CD4-positive, alpha-beta T cell (primary cell): ENCODE measurements at regions not wholly inside any gene's neighbourhood (a gene's known extent, or its start where the extent isn't known, plus 50 kb on each side); places are given as distances from the start of the nearest gene placed in this dataset.

Source experiments
- ATAC-seq: fragments of 200-7000 bp; cut with Tn5 transposase; one replicate; pipeline ENCODE4 v1.10.0; 2022; ENCODE audit warnings: mild to moderate bottlenecking; ENCODE audit not compliant: poor library complexity
- CTCF ChIA-PET: fragments of 350-600 bp; sonication (Branson Sonifier 250); formaldehyde crosslinking; loops from one replicate; lab custom pipeline; 2021; ENCODE audit warnings: antibody characterized with exemption, inconsistent platforms; lab: Charles Lee
- POLR2A ChIA-PET: fragments of 350-600 bp; sonication (Branson Sonifier 250); formaldehyde crosslinking; loops from one replicate; lab custom pipeline; 2021; ENCODE audit warnings: antibody characterized with exemption, inconsistent platforms; lab: Charles Lee
- DNase-seq, 14 experiments: peaks; one replicate each; pipeline ENCODE4 v3.0.0-alpha.2; 2013 to 2020; ENCODE audit warnings: mixed read lengths in 2 of 14
- H3K27ac ChIP-seq, 2 donors: one replicate each; pipeline versions ENCODE4 v1.5.1 to v1.7.0; 2013; ENCODE audit warnings: low read length in 2 of 2, low read depth in 1 of 2, mild to moderate bottlenecking in 1 of 2
- H3K27me3 ChIP-seq, 2 experiments: 1 replicate in 1 of 2; 2 replicates in 1 of 2; pipeline versions ENCODE4 v1.6.1 to v1.7.0; 2013; ENCODE audit warnings: low read length in 2 of 2, control low read depth in 1 of 2, mild to moderate bottlenecking in 1 of 2, moderate library complexity in 1 of 2; ENCODE audit not compliant: insufficient read depth in 2 of 2, control insufficient read depth in 1 of 2
- H3K36me3 ChIP-seq: one replicate; pipeline ENCODE4 v1.6.1; 2013; ENCODE audit warnings: low read length, control low read depth; ENCODE audit not compliant: insufficient read depth
- H3K4me1 ChIP-seq: one replicate; pipeline ENCODE4 v1.6.1; 2013; ENCODE audit warnings: low read length, control low read depth; ENCODE audit not compliant: insufficient read depth
- H3K4me3 ChIP-seq: one replicate; pipeline ENCODE4 v1.5.1; 2013; ENCODE audit warnings: mild to moderate bottlenecking, low read length, moderate library complexity
- H3K9me3 ChIP-seq, 2 experiments: 1 replicate in 1 of 2; 2 replicates in 1 of 2; pipeline versions ENCODE4 v1.6.1 to v1.7.0; 2013; ENCODE audit warnings: low read length in 2 of 2, mild to moderate bottlenecking in 2 of 2, control low read depth in 1 of 2, moderate library complexity in 1 of 2; ENCODE audit not compliant: control insufficient read depth in 1 of 2, insufficient read depth in 1 of 2
- H3K27ac Mint-ChIP-seq: one replicate; pipeline ENCODE4 v1.8.0; 2020; ENCODE audit warnings: mixed read lengths
- H3K27me3 Mint-ChIP-seq: one replicate; pipeline ENCODE4 v1.8.0; 2021; ENCODE audit warnings: mixed read lengths
- H3K36me3 Mint-ChIP-seq: one replicate; pipeline ENCODE4 v1.8.0; 2021; ENCODE audit warnings: low read depth, mixed read lengths
- H3K4me1 Mint-ChIP-seq: one replicate; pipeline ENCODE4 v1.8.0; 2021; ENCODE audit warnings: low read depth, mixed read lengths
- H3K4me3 Mint-ChIP-seq: one replicate; pipeline ENCODE4 v1.8.0; 2020; ENCODE audit warnings: mild to moderate bottlenecking, mixed read lengths
- H3K9me3 Mint-ChIP-seq: one replicate; pipeline ENCODE4 v1.8.0; 2020; ENCODE audit warnings: mixed read lengths
- intact Hi-C, 2 experiments: fragments of 100-400 bp; cut with DNase I in 1 of 2; cut with micrococcal nuclease in 1 of 2; formaldehyde crosslinking; loops; one replicate each; pipeline versions ENCODE4 v1.15.1 to v1.9.0; 2023 to 2025; cut with DNase I, micrococcal nuclease
- TF ChIP-seq, protein P1 (sequence below): fragments of 200-600 bp; IDR thresholded peaks from one replicate; pipeline ENCODE4 v1.8.0; 2022; ENCODE audit warnings: antibody characterized with exemption, mild to moderate bottlenecking

DNA sequence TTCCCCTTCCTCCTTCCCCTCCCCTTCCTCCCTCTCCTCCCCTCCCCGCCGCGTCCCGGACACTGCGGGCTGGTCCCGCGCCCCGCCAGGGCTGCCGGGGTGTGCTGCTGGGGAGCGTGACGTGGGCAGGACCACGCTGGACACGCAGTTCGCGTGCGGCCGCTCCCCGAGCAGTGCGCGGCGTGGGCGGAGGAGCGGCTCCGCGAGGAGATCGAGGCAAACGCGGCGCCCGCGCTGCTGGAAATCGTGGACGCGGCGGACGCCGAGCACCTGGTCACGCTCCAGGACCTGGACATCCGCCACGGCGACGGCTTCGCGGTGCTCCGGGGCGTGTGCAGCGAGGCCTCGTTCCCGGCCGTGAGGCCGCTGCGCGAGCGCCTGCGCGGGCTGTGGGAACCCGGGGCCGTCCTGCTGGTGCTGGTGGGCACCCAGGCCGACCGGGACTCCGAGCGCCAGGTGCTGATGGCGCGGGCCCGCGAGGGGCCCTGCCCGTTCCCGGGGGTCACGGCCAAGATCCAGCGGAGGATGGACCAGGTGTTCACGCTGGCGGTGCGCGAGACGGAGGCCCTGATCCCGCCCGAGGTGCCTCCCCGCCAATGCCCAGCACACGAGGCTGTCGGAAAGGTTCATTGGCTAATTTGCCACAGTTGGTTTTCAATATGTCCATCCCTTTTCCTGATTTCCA, 84.3 kb downstream of the TNFAIP2 start:
- TF ChIP-seq, protein P1, sequence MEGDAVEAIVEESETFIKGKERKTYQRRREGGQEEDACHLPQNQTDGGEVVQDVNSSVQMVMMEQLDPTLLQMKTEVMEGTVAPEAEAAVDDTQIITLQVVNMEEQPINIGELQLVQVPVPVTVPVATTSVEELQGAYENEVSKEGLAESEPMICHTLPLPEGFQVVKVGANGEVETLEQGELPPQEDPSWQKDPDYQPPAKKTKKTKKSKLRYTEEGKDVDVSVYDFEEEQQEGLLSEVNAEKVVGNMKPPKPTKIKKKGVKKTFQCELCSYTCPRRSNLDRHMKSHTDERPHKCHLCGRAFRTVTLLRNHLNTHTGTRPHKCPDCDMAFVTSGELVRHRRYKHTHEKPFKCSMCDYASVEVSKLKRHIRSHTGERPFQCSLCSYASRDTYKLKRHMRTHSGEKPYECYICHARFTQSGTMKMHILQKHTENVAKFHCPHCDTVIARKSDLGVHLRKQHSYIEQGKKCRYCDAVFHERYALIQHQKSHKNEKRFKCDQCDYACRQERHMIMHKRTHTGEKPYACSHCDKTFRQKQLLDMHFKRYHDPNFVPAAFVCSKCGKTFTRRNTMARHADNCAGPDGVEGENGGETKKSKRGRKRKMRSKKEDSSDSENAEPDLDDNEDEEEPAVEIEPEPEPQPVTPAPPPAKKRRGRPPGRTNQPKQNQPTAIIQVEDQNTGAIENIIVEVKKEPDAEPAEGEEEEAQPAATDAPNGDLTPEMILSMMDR, result no peak
- no peak overlapping the region for H3K27ac Mint-ChIP-seq
- no peak for ATAC-seq
- peaks cover 8% of the 10 kb centered on the region for H3K9me3 Mint-ChIP-seq
- DNase-seq, result no peak
- Histone ChIP-seq H3K36me3 (no peaks in the 10 kb centered on the region), H3K27me3 (peaks cover 28 to 30% of the 10 kb centered on the region in 2 experiments), H3K9me3 (peaks cover 26 to 36% of the 10 kb centered on the region in 2 experiments), H3K4me1 (no peaks in the 10 kb centered on the region), H3K4me3 (no peak overlapping the region), H3K27ac (no peak overlapping the region)
- H3K27me3 Mint-ChIP-seq, result peaks cover 54% of the 10 kb centered on the region
- intact Hi-C loops, result no loop called here
- POLR2A ChIA-PET, result no interaction called here
- CTCF ChIA-PET, result no interaction called here
- H3K4me3 Mint-ChIP-seq, result no peak overlapping the region
- H3K36me3 Mint-ChIP-seq, result peaks cover 3% of the 10 kb centered on the region
- H3K4me1 Mint-ChIP-seq, result no peaks in the 10 kb centered on the region

DNA sequence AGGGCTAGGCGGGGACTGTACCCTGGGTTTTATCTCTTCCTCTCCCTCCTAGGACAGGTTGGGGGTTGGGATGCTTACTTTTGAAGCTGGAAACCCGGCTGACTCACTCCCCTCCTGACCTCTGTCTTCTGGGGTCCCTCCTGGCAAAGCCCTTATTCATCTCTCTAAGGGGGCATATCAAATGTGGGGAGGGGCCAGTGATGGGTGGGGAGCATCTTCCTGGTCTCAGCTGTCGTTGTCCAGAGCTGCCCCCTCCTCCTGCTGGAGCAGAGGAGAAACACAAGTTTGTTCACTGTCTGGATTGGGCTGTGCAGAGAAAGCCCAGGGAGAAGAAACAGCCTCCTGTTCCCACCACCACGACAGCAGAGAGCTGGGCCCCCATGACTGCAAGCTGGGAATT, 85.8 kb downstream of the TNFAIP2 start:
- H3K36me3 Mint-ChIP-seq, result no peaks in the 10 kb centered on the region
- Histone ChIP-seq H3K4me3 (no peak overlapping the region), H3K27me3 (peaks cover 25 to 31% of the 10 kb centered on the region in 2 experiments), H3K27ac (no peak overlapping the region), H3K9me3 (peaks cover 22 to 28% of the 10 kb centered on the region in 2 experiments), H3K36me3 (no peaks in the 10 kb centered on the region), H3K4me1 (no peaks in the 10 kb centered on the region)
- TF ChIP-seq, protein P1, result no peak
- H3K4me3 Mint-ChIP-seq, result no peak overlapping the region
- intact Hi-C loops, result no loop called here
- H3K27me3 Mint-ChIP-seq, result peaks cover 59% of the 10 kb centered on the region
- peaks cover 4% of the 10 kb centered on the region for H3K9me3 Mint-ChIP-seq
- no peaks in the 10 kb centered on the region for H3K4me1 Mint-ChIP-seq
- DNase-seq (no peak), ATAC-seq (no peak)
- CTCF ChIA-PET, result no interaction called here
- H3K27ac Mint-ChIP-seq, result no peak overlapping the region
- POLR2A ChIA-PET, result no interaction called here

DNA sequence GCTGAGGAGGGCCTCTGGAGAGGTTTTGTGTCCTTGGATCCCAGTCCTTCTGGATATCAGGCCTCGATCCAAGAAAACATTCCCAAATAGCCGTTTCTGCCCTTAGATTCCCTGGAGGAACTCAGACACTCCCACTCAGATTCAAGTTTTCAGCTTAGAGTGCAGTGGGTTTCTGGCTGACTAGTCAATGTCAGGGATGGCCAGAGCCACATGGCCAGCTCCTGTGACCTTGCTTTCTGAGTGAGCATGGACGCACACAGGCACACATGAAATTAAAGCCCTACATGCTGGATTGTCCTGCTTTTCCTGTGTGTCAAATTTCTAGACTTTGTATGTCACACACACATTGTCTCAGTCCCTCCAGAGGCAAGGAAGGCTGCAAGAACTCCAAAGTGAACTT, 86.2 kb downstream of the TNFAIP2 start:
- H3K9me3 ChIP-seq, result peaks cover 17 to 24% of the 10 kb centered on the region in 2 experiments
- ChIA-PET CTCF (no interaction called here), POLR2A (no interaction called here)
- Mint-ChIP-seq H3K9me3 (peaks cover 3% of the 10 kb centered on the region), H3K4me1 (no peaks in the 10 kb centered on the region), H3K36me3 (no peaks in the 10 kb centered on the region), H3K27me3 (peaks cover 59% of the 10 kb centered on the region), H3K27ac (no peak overlapping the region), H3K4me3 (no peak overlapping the region)
- DNase-seq, result no peak
- TF ChIP-seq, protein P1, result no peak
- intact Hi-C loops, result no loop called here
- H3K27me3 ChIP-seq, result peaks cover 28 to 35% of the 10 kb centered on the region in 2 experiments
- no peak overlapping the region for H3K4me3 ChIP-seq
- H3K4me1 ChIP-seq, result no peaks in the 10 kb centered on the region
- ATAC-seq, result no peak
- H3K36me3 ChIP-seq, result no peaks in the 10 kb centered on the region
- H3K27ac ChIP-seq, result no peak overlapping the region
